T47D (cell line): ENCODE measurements at regions not wholly inside any gene's neighbourhood (a gene's known extent, or its start where the extent isn't known, plus 50 kb on each side); places are given as distances from the start of the nearest gene placed in this dataset.
"Not testable (repeated sequence)": the region's sequence is repeated elsewhere in the genome, so short reads cannot be mapped to it uniquely, and the experiment has no call there.

Source experiments
- DNase-seq, 2 experiments: peaks; one replicate each; pipeline versions ENCODE4 v3.0.0 to v3.0.0-alpha.2; 2011 to 2012; ENCODE audit warnings: low read depth in 1 of 2, low spot score in 1 of 2
- JUND ChIP-seq: IDR thresholded peaks from 2 replicates; pipeline ENCODE4 v1.6.1; 2012; ENCODE audit warnings: low read depth
- in situ Hi-C: cut with HindIII; loops from 2 replicates; pipeline ENCODE4 v1.10.0; 2016; ENCODE audit warnings: low sequenced_read_pairs, low pct_unique_long_range_greater_than_20kb

- in situ Hi-C loops = not testable (repeated sequence)
Measured at GRCh38 chr14:34381304-34381703, 80.7 kb downstream of the SPTSSA start.

GRCh38 chr14:34380471-34380845 lies 81.6 kb downstream of the SPTSSA start:
- DNase-seq = no peak
- TF ChIP-seq JUND = no peak
- in situ Hi-C loops = no loop called here

More at GRCh38 chr14:34381304-34381703, 80.7 kb downstream of the SPTSSA start:
- not testable (repeated sequence) for DNase-seq

- DNase-seq = no peak
- in situ Hi-C loops = no loop called here
- TF ChIP-seq JUND = no peak
Measured at GRCh38 chr14:34379816-34380470, 82.1 kb downstream of the SPTSSA start.

- no peak for TF ChIP-seq JUND
- in situ Hi-C loops = no loop called here
- DNase-seq = no peak
Measured at GRCh38 chr14:34376649-34377267, 85.3 kb downstream of the SPTSSA start.

GRCh38 chr14:34374998-34375740 lies 86.9 kb downstream of the SPTSSA start:
- no peak for TF ChIP-seq JUND
- DNase-seq = peak in 1 of 2 experiments; percentile 70
- in situ Hi-C loops = no loop called here

- DNase-seq = no peak
- in situ Hi-C loops = no loop called here
- no peak for TF ChIP-seq JUND
Measured at GRCh38 chr14:34373191-34373590, 88.8 kb downstream of the SPTSSA start.

- in situ Hi-C loops = no loop called here
- DNase-seq = no peak
- TF ChIP-seq JUND = no peak
Measured at GRCh38 chr14:34372786-34373185, 89.3 kb downstream of the SPTSSA start.

GRCh38 chr14:34369648-34370030 lies 92.4 kb downstream of the SPTSSA start:
- no peak for TF ChIP-seq JUND
- no peak for DNase-seq
- in situ Hi-C loops = no loop called here

GRCh38 chr14:34368971-34369647 lies 92.9 kb downstream of the SPTSSA start:
- in situ Hi-C loops = no loop called here
- TF ChIP-seq JUND = no peak
- no peak for DNase-seq

GRCh38 chr14:34368115-34368970 lies 93.7 kb downstream of the SPTSSA start:
- DNase-seq = no peak
- in situ Hi-C loops = no loop called here

GRCh38 chr14:34365309-34365915 lies 96.6 kb downstream of the SPTSSA start:
- DNase-seq = peak; percentile 28 to 71
- in situ Hi-C loops = no loop called here
- no peak for TF ChIP-seq JUND

More at GRCh38 chr14:34368115-34368970, 93.7 kb downstream of the SPTSSA start:
- TF ChIP-seq JUND = no peak
